ENCODE measurements at regions not wholly inside any gene's neighbourhood (a gene's known extent, or its start where the extent isn't known, plus 50 kb on each side); places are given as distances from the start of the nearest gene placed in this dataset.

DNA sequence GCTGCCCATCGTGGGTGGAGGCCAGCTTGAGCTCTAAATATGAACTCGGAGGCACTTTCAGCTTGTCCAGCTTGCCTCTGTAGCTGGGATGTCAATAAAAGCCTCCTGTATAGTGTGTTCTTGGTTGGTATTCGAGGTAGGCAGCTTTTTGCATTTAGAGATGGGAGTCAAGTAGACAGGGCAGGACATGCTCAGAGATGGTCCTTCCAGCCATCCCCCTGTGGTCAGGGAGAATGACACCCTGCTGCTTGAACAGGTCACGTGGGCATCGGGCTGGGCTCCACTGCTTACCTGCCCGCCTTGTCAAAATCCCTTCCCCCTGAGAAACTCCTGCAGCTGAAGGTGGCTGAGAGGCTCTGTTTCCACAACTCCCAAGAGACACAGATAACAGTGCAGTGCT, 302.5 kb downstream of the ZNF536 start:
- no peak for DNase-seq
- FAIRE-seq = no peak
- Histone ChIP-seq H3K27me3 (no peaks in the 10 kb centered on the region), H3K4me1 (no peaks in the 10 kb centered on the region), H3K27ac (no peak overlapping the region), H3K4me3 (no peak overlapping the region), H3K36me3 (no peaks in the 10 kb centered on the region), H3K9me3 (no peaks in the 10 kb centered on the region)
- no peak for ATAC-seq
- WGBS, 2 donors = 79 to 91% methylated on average over 6 of the region's 6 CpGs
- intact Hi-C loops (cut with DNase I) = no loop called here
- TF ChIP-seq CTCF (IDR thresholded peaks at IDR 0.05) = no peak

DNA sequence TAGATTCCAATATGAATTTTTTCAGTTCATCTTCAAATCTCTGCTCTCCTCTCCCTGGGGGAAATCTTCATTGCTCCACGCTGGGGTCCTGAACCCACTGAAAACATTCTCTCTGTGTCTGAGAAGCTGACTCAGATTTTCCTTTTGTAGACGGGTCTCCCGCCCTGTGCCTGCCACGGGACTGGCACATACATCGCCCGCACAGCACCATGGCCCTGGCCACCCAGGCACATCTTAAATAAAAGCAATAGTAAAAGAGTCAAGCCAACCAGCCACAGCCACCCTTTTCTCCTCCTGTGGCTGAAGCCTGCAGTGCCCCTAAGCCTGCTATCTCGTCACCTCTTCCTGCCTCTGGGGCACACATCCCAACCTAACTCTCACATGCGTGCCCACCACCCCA, 301.2 kb downstream of the ZNF536 start:
- Histone ChIP-seq H3K27ac (no peak overlapping the region), H3K36me3 (no peaks in the 10 kb centered on the region), H3K27me3 (no peaks in the 10 kb centered on the region), H3K9me3 (no peaks in the 10 kb centered on the region), H3K4me1 (no peaks in the 10 kb centered on the region), H3K4me3 (no peak overlapping the region)
- WGBS, 2 donors = 72 to 81% methylated on average over 8 of the region's 8 CpGs
- ATAC-seq (no peak), FAIRE-seq (no peak), DNase-seq (no peak)
- TF ChIP-seq CTCF (IDR thresholded peaks at IDR 0.05) = no peak
- intact Hi-C loops (cut with DNase I) = no loop called here

- ATAC-seq = no peak
- Histone ChIP-seq H3K9me3 (no peaks in the 10 kb centered on the region), H3K27me3 (no peaks in the 10 kb centered on the region), H3K4me1 (no peaks in the 10 kb centered on the region), H3K27ac (no peak overlapping the region), H3K4me3 (no peak overlapping the region), H3K36me3 (no peaks in the 10 kb centered on the region)
- intact Hi-C loops (cut with DNase I) = no loop called here
- no peak for FAIRE-seq
- DNase-seq = no peak
- WGBS, 2 donors = 70 to 74% methylated on average over 5 of the region's 5 CpGs
- no peak for TF ChIP-seq CTCF (IDR thresholded peaks at IDR 0.05)
These were observed 300.7 kb downstream of the ZNF536 start for GRCh38 chr19:30672926-30673325.

DNA sequence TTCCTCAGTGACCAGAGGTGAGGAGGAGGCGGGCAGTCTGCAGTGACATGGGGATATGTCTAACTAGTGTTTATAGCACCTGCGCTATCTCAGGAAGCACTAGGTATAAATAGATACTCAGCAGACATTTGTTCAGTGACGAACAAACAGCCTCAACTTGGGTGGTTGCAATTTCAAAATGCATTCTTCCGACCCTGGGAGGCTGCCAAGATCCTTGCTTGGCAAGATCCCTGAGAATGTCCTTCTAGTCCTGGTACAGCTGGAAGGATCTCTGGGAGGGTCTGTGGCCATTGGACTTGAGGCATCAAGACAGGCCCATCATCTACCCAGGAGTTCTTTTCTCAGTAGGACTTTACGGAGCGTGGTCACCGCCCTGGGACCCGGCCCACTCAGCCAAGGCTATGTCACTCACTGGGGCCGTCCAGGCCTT, 299.5 kb downstream of the ZNF536 start:
- Histone ChIP-seq H3K4me1 (peaks cover 0 to 3% (median 0%) of the 10 kb centered on the region in 3 donors), H3K27ac (no peak overlapping the region), H3K4me3 (no peak overlapping the region), H3K27me3 (no peaks in the 10 kb centered on the region), H3K36me3 (no peaks in the 10 kb centered on the region), H3K9me3 (no peaks in the 10 kb centered on the region)
- DNase-seq (no peak), FAIRE-seq (no peak), ATAC-seq (no peak)
- no peak for TF ChIP-seq CTCF (IDR thresholded peaks at IDR 0.05)
- WGBS, 2 donors = 66 to 75% methylated on average over 9 of the region's 9 CpGs
- intact Hi-C loops (cut with DNase I) = no loop called here

DNA sequence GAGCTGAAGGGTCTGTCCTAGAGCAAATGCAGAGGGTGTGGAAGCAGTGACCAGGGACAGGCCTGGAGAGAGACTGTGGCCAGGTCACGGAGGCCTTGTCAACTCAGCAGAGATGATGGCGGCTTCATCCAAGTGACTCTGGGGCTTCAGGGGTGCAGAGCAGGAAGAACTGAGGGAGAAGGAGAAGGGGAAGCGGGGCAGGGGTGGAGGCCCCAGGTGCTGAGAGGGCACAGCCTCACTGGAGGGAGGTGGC, 299.1 kb downstream of the ZNF536 start:
- Histone ChIP-seq H3K4me1 (peaks cover 0 to 3% (median 0%) of the 10 kb centered on the region in 3 donors), H3K9me3 (no peaks in the 10 kb centered on the region), H3K4me3 (no peak overlapping the region), H3K27me3 (no peaks in the 10 kb centered on the region), H3K27ac (no peak overlapping the region), H3K36me3 (no peaks in the 10 kb centered on the region)
- 89 to 92% methylated on average over 3 of the region's 3 CpGs for WGBS, 2 donors
- TF ChIP-seq CTCF (IDR thresholded peaks at IDR 0.05) = no peak
- FAIRE-seq (no peak), ATAC-seq (no peak), DNase-seq (no peak)
- intact Hi-C loops (cut with DNase I) = no loop called here
